GM23338 (cell line): ENCODE measurements at regions not wholly inside any gene's neighbourhood (a gene's known extent, or its start where the extent isn't known, plus 50 kb on each side); places are given as distances from the start of the nearest gene placed in this dataset.

ENCODE experiments used
- ATAC-seq: fragments of 200-7000 bp; cut with Tn5 transposase; 3 replicates; pipeline ENCODE4 v1.9.1; 2020
- DNase-seq: peaks from one replicate; pipeline ENCODE4 v3.0.0-alpha.2; 2015; ENCODE audit warnings: low spot score
- H2AFZ ChIP-seq: fragments of 200-600 bp; sonication (generic); 2 replicates; pipeline ENCODE4 v1.8.0; 2016; ENCODE audit warnings: antibody characterized with exemption, mild to moderate bottlenecking, moderate library complexity
- H3F3A ChIP-seq: fragments of 200-600 bp; sonication (generic); replicated peaks from 2 replicates; pipeline ENCODE4 v1.8.0; 2017; ENCODE audit warnings: antibody characterized with exemption, mixed run types, low read depth
- H3K27ac ChIP-seq: fragments of 200-600 bp; sonication (generic); 2 replicates; pipeline ENCODE4 v1.6.1; 2016; ENCODE audit warnings: low read depth
- H3K27me3 ChIP-seq: fragments of 200-600 bp; sonication (generic); 2 replicates; pipeline ENCODE4 v1.8.0; 2016; ENCODE audit warnings: mild to moderate bottlenecking, mixed run types, moderate library complexity; ENCODE audit not compliant: insufficient read depth
- H3K36me3 ChIP-seq: fragments of 200-600 bp; sonication (generic); 2 replicates; pipeline ENCODE4 v1.8.0; 2016; ENCODE audit warnings: mild to moderate bottlenecking; ENCODE audit not compliant: insufficient read depth
- H3K4me1 ChIP-seq: fragments of 200-600 bp; sonication (generic); 2 replicates; pipeline ENCODE4 v1.8.0; 2016; ENCODE audit warnings: mild to moderate bottlenecking, moderate library complexity; ENCODE audit not compliant: insufficient read depth
- H3K4me2 ChIP-seq: fragments of 200-600 bp; sonication (generic); 2 replicates; pipeline ENCODE4 v1.7.1; 2017; ENCODE audit warnings: mixed run types
- H3K4me3 ChIP-seq: fragments of 200-600 bp; sonication (generic); 2 replicates; pipeline ENCODE4 v1.6.1; 2016; ENCODE audit warnings: mixed run types
- H3K79me2 ChIP-seq: fragments of 200-600 bp; sonication (generic); replicated peaks from 2 replicates; pipeline ENCODE4 v1.8.0; 2017; ENCODE audit warnings: mild to moderate bottlenecking; ENCODE audit not compliant: insufficient read depth
- H3K9me2 ChIP-seq: fragments of 200-600 bp; sonication (generic); 2 replicates; pipeline ENCODE4 v1.8.0; 2017; ENCODE audit not compliant: insufficient read depth
- H4K20me1 ChIP-seq: fragments of 200-600 bp; sonication (generic); replicated peaks from 2 replicates; pipeline ENCODE4 v1.8.0; 2017; ENCODE audit warnings: mild to moderate bottlenecking; ENCODE audit not compliant: insufficient read depth
- H3K27ac Mint-ChIP-seq: 2 replicates; pipeline ENCODE4 v1.8.0; 2020; ENCODE audit warnings: inconsistent platforms, mild to moderate bottlenecking, moderate library complexity, mixed read lengths
- H3K27me3 Mint-ChIP-seq: 3 replicates; pipeline ENCODE4 v1.8.0; 2022; ENCODE audit warnings: low read depth, mild to moderate bottlenecking, moderate library complexity, mixed read lengths, inconsistent platforms; ENCODE audit not compliant: insufficient read depth, poor library complexity
- H3K36me3 Mint-ChIP-seq: 3 replicates; pipeline ENCODE4 v1.8.0; 2021; ENCODE audit warnings: low read depth, mild to moderate bottlenecking, inconsistent platforms, moderate library complexity, mixed read lengths
- H3K4me1 Mint-ChIP-seq: 3 replicates; pipeline ENCODE4 v1.8.0; 2020; ENCODE audit warnings: mild to moderate bottlenecking, inconsistent platforms, mixed read lengths
- H3K4me3 Mint-ChIP-seq: 3 replicates; pipeline ENCODE4 v1.8.0; 2021; ENCODE audit warnings: moderate library complexity, mild to moderate bottlenecking, inconsistent platforms, mixed read lengths
- H3K9me3 Mint-ChIP-seq: 3 replicates; pipeline ENCODE4 v1.8.0; 2020; ENCODE audit warnings: moderate library complexity, mild to moderate bottlenecking, inconsistent platforms, mixed read lengths
- CREB1 ChIP-seq: fragments of 250-450 bp; sonication (Bioruptor Pico); IDR thresholded peaks from 2 replicates; pipeline ENCODE4 v1.5.0; 2020; ENCODE audit warnings: low read depth, mild to moderate bottlenecking, moderate library complexity
- ETS1 ChIP-seq: IDR thresholded peaks from 2 replicates; pipeline ENCODE4 v1.6.1; 2016; ENCODE audit warnings: antibody characterized with exemption
- EZH2 ChIP-seq: fragments of 200-600 bp; sonication (generic); IDR thresholded peaks from one replicate; pipeline ENCODE4 v1.8.0; 2017; ENCODE audit warnings: antibody characterized with exemption, mild to moderate bottlenecking, low read depth; ENCODE audit not compliant: unreplicated experiment
- EZH2phosphoT487 ChIP-seq: fragments of 200-600 bp; sonication (generic); IDR thresholded peaks from one replicate; pipeline ENCODE4 v1.8.1; 2018; ENCODE audit warnings: antibody characterized with exemption; ENCODE audit not compliant: unreplicated experiment
- JUNB ChIP-seq: IDR thresholded peaks from one replicate; pipeline ENCODE4 v1.6.1; 2016; ENCODE audit warnings: antibody characterized with exemption; ENCODE audit not compliant: unreplicated experiment
- NANOG ChIP-seq: IDR thresholded peaks from 2 replicates; pipeline ENCODE4 v1.6.1; 2016; ENCODE audit warnings: antibody characterized with exemption, borderline replicate concordance
- POLR2AphosphoS5 ChIP-seq: IDR thresholded peaks from 2 replicates; pipeline ENCODE4 v1.6.1; 2016; ENCODE audit warnings: antibody characterized with exemption, low read depth
- STAT1 ChIP-seq: IDR thresholded peaks from one replicate; pipeline ENCODE4 v1.6.1; 2016; ENCODE audit warnings: antibody characterized with exemption; ENCODE audit not compliant: unreplicated experiment
- ZNF114 ChIP-seq: fragments of 250-450 bp; sonication (Bioruptor Pico); IDR thresholded peaks from 2 replicates; pipeline ENCODE4 v1.5.0; 2020; ENCODE audit warnings: mild to moderate bottlenecking, moderate library complexity
- ZNF331 ChIP-seq: fragments of 250-450 bp; sonication (Bioruptor Pico); IDR thresholded peaks from 2 replicates; pipeline ENCODE4 v1.5.0; 2020; ENCODE audit warnings: low read depth, mild to moderate bottlenecking, moderate library complexity
- ZNF462 ChIP-seq: fragments of 250-450 bp; sonication (Bioruptor Pico); IDR thresholded peaks from 2 replicates; pipeline ENCODE4 v1.5.0; 2020; ENCODE audit warnings: mild to moderate bottlenecking, moderate library complexity
- TF ChIP-seq, protein P1 (sequence below), 2 experiments: fragments of 200-600 bp in 1 of 2; sonication (generic) in 1 of 2; conservative IDR thresholded peaks; 2 replicates each; pipeline versions ENCODE4 v1.5.1 to v1.6.1; 2016 to 2017; ENCODE audit warnings: antibody characterized with exemption in 2 of 2, low read depth in 2 of 2, mild to moderate bottlenecking in 2 of 2, moderate library complexity in 1 of 2
- TF ChIP-seq, protein P2 (sequence below): IDR thresholded peaks from one replicate; pipeline ENCODE4 v1.6.1; 2018; ENCODE audit warnings: antibody characterized with exemption; ENCODE audit not compliant: unreplicated experiment

GRCh38 chr20:52004018-52004417 is 187.6 kb downstream of the ZFP64 start (continued):
- TF ChIP-seq, protein P1, sequence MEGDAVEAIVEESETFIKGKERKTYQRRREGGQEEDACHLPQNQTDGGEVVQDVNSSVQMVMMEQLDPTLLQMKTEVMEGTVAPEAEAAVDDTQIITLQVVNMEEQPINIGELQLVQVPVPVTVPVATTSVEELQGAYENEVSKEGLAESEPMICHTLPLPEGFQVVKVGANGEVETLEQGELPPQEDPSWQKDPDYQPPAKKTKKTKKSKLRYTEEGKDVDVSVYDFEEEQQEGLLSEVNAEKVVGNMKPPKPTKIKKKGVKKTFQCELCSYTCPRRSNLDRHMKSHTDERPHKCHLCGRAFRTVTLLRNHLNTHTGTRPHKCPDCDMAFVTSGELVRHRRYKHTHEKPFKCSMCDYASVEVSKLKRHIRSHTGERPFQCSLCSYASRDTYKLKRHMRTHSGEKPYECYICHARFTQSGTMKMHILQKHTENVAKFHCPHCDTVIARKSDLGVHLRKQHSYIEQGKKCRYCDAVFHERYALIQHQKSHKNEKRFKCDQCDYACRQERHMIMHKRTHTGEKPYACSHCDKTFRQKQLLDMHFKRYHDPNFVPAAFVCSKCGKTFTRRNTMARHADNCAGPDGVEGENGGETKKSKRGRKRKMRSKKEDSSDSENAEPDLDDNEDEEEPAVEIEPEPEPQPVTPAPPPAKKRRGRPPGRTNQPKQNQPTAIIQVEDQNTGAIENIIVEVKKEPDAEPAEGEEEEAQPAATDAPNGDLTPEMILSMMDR (conservative IDR thresholded peaks at IDR 0.05; ENCODE audit: low read depth in 2 of 2), result no peak
- TF ChIP-seq EZH2 (no peak), CREB1 (CRISPR knock-in tag) (no peak), ZNF331 (CRISPR knock-in tag) (no peak), NANOG (no peak), ZNF462 (no peak), JUNB (no peak)

- no peaks in the 10 kb centered on the region for H4K20me1 ChIP-seq
- no peaks in the 10 kb centered on the region for H3K36me3 Mint-ChIP-seq
- peak overlapping the region; percentile 52 for H3K27ac Mint-ChIP-seq
- H3K4me2 ChIP-seq, result peak overlapping the region; percentile 47
- H3K27ac ChIP-seq, result peak overlapping the region; percentile 46; the same call in 1 of the 2 replicates
- H3K9me2 ChIP-seq, result no peaks in the 10 kb centered on the region
- peaks cover 2% of the 10 kb centered on the region for H3K27me3 Mint-ChIP-seq
- no peak overlapping the region for H2AFZ ChIP-seq
- DNase-seq (no peak), ATAC-seq (peak; percentile 50)
- H3K4me3 ChIP-seq, result no peak overlapping the region
- no peaks in the 10 kb centered on the region for H3K79me2 ChIP-seq
- H3K4me3 Mint-ChIP-seq, result no peak overlapping the region
- H3K9me3 Mint-ChIP-seq, result no peaks in the 10 kb centered on the region
- no peaks in the 10 kb centered on the region for H3K36me3 ChIP-seq
- peaks cover 31% of the 10 kb centered on the region for H3K4me1 ChIP-seq
- peaks cover 36% of the 10 kb centered on the region for H3K4me1 Mint-ChIP-seq
- no peaks in the 10 kb centered on the region for H3F3A ChIP-seq
- no peaks in the 10 kb centered on the region for H3K27me3 ChIP-seq
- no peak for TF ChIP-seq STAT1
- no peak for TF ChIP-seq CREB1 (CRISPR knock-in tag)
- TF ChIP-seq, protein P2, sequence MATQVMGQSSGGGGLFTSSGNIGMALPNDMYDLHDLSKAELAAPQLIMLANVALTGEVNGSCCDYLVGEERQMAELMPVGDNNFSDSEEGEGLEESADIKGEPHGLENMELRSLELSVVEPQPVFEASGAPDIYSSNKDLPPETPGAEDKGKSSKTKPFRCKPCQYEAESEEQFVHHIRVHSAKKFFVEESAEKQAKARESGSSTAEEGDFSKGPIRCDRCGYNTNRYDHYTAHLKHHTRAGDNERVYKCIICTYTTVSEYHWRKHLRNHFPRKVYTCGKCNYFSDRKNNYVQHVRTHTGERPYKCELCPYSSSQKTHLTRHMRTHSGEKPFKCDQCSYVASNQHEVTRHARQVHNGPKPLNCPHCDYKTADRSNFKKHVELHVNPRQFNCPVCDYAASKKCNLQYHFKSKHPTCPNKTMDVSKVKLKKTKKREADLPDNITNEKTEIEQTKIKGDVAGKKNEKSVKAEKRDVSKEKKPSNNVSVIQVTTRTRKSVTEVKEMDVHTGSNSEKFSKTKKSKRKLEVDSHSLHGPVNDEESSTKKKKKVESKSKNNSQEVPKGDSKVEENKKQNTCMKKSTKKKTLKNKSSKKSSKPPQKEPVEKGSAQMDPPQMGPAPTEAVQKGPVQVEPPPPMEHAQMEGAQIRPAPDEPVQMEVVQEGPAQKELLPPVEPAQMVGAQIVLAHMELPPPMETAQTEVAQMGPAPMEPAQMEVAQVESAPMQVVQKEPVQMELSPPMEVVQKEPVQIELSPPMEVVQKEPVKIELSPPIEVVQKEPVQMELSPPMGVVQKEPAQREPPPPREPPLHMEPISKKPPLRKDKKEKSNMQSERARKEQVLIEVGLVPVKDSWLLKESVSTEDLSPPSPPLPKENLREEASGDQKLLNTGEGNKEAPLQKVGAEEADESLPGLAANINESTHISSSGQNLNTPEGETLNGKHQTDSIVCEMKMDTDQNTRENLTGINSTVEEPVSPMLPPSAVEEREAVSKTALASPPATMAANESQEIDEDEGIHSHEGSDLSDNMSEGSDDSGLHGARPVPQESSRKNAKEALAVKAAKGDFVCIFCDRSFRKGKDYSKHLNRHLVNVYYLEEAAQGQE, result no peak
- no peak for TF ChIP-seq POLR2AphosphoS5
- TF ChIP-seq ZNF114 (CRISPR knock-in tag), result no peak
- no peak for TF ChIP-seq ETS1
- TF ChIP-seq ZNF331 (CRISPR knock-in tag), result no peak
- TF ChIP-seq NANOG, result no peak
- no peak for TF ChIP-seq EZH2phosphoT487
- no peak for TF ChIP-seq JUNB
These were observed 188.2 kb downstream of the ZFP64 start for GRCh38 chr20:52003415-52003814.
